ENCODE measurements at regions not wholly inside any gene's neighbourhood (a gene's known extent, or its start where the extent isn't known, plus 50 kb on each side); places are given as distances from the start of the nearest gene placed in this dataset.

GRCh38 chr7:55641273-55641691 lies 69.0 kb upstream of the VOPP1 start:
- intact Hi-C loops (cut with DNase I, micrococcal nuclease): loop anchor here (1.0 to 10.0 kb wide), 4 partner anchors 321 to 433 kb away; partner anchors contain the start of gene NIPSNAP2 (in 1 of the 2)
- no peak overlapping the region for H3K27ac Mint-ChIP-seq
- ATAC-seq (ENCODE audit: poor library complexity) (peak; percentile 87), DNase-seq (peak in 10 of 14 experiments; percentile 4 to 79 (median 14))
- H3K4me1 ChIP-seq (ENCODE audit: insufficient read depth, low read length): peaks cover 6% of the 10 kb centered on the region
- no peaks in the 10 kb centered on the region for H3K9me3 ChIP-seq (ENCODE audit: control insufficient read depth in 1 of 2, insufficient read depth in 1 of 2, low read length in 2 of 2)
- H3K27ac ChIP-seq (ENCODE audit: low read depth in 1 of 2, low read length in 2 of 2): no peak overlapping the region
- CTCF ChIA-PET: interaction anchor here (1.0 to 2.4 kb wide), 3 partner anchors 10 to 424 kb away, joined by 4 to 8 read pairs (median 5); partner anchors contain the start of gene NIPSNAP2
- peaks cover 6% of the 10 kb centered on the region for H3K4me1 Mint-ChIP-seq (ENCODE audit: low read depth)
- H3K36me3 Mint-ChIP-seq (ENCODE audit: low read depth): no peaks in the 10 kb centered on the region
- POLR2A ChIA-PET: interaction anchor here (1.0 to 1.6 kb wide), 4 partner anchors 67 to 432 kb away, joined by 3 to 5 read pairs (median 4); partner anchors contain the start of gene NIPSNAP2
- no peak overlapping the region for H3K4me3 ChIP-seq (ENCODE audit: low read length)
- no peaks in the 10 kb centered on the region for H3K36me3 ChIP-seq (ENCODE audit: insufficient read depth, low read length)
- no peaks in the 10 kb centered on the region for H3K27me3 Mint-ChIP-seq
- H3K4me3 Mint-ChIP-seq: no peak overlapping the region
- TF ChIP-seq, protein P1, sequence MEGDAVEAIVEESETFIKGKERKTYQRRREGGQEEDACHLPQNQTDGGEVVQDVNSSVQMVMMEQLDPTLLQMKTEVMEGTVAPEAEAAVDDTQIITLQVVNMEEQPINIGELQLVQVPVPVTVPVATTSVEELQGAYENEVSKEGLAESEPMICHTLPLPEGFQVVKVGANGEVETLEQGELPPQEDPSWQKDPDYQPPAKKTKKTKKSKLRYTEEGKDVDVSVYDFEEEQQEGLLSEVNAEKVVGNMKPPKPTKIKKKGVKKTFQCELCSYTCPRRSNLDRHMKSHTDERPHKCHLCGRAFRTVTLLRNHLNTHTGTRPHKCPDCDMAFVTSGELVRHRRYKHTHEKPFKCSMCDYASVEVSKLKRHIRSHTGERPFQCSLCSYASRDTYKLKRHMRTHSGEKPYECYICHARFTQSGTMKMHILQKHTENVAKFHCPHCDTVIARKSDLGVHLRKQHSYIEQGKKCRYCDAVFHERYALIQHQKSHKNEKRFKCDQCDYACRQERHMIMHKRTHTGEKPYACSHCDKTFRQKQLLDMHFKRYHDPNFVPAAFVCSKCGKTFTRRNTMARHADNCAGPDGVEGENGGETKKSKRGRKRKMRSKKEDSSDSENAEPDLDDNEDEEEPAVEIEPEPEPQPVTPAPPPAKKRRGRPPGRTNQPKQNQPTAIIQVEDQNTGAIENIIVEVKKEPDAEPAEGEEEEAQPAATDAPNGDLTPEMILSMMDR (IDR thresholded peaks at IDR 0.05): peak; percentile 80
- no peaks in the 10 kb centered on the region for H3K9me3 Mint-ChIP-seq
- no peaks in the 10 kb centered on the region for H3K27me3 ChIP-seq (ENCODE audit: control insufficient read depth in 1 of 2, insufficient read depth in 2 of 2, low read length in 2 of 2)

- H3K4me3 Mint-ChIP-seq: no peak overlapping the region
- H3K9me3 Mint-ChIP-seq: no peaks in the 10 kb centered on the region
- ATAC-seq (ENCODE audit: poor library complexity) (no peak), DNase-seq (no peak)
- peaks cover 6% of the 10 kb centered on the region for H3K4me1 Mint-ChIP-seq (ENCODE audit: low read depth)
- Histone ChIP-seq H3K9me3 (ENCODE audit: control insufficient read depth in 1 of 2, insufficient read depth in 1 of 2, low read length in 2 of 2) (no peaks in the 10 kb centered on the region), H3K4me3 (ENCODE audit: low read length) (no peak overlapping the region), H3K27me3 (ENCODE audit: control insufficient read depth in 1 of 2, insufficient read depth in 2 of 2, low read length in 2 of 2) (no peaks in the 10 kb centered on the region), H3K4me1 (ENCODE audit: insufficient read depth, low read length) (peaks cover 6% of the 10 kb centered on the region), H3K36me3 (ENCODE audit: insufficient read depth, low read length) (no peaks in the 10 kb centered on the region), H3K27ac (ENCODE audit: low read depth in 1 of 2, low read length in 2 of 2) (no peak overlapping the region)
- TF ChIP-seq, protein P1 (IDR thresholded peaks at IDR 0.05): no peak
- POLR2A ChIA-PET: no interaction called here
- CTCF ChIA-PET: no interaction called here
- intact Hi-C loops (cut with DNase I, micrococcal nuclease): loop anchor here (5.0 to 10.0 kb wide), 2 partner anchors 323 to 365 kb away; partner anchors contain the start of gene NIPSNAP2 (in 1 of the 2)
- no peaks in the 10 kb centered on the region for H3K36me3 Mint-ChIP-seq (ENCODE audit: low read depth)
- H3K27me3 Mint-ChIP-seq: no peaks in the 10 kb centered on the region
- H3K27ac Mint-ChIP-seq: no peak overlapping the region
Measured at GRCh38 chr7:55639640-55640039, 67.3 kb upstream of the VOPP1 start.

DNA sequence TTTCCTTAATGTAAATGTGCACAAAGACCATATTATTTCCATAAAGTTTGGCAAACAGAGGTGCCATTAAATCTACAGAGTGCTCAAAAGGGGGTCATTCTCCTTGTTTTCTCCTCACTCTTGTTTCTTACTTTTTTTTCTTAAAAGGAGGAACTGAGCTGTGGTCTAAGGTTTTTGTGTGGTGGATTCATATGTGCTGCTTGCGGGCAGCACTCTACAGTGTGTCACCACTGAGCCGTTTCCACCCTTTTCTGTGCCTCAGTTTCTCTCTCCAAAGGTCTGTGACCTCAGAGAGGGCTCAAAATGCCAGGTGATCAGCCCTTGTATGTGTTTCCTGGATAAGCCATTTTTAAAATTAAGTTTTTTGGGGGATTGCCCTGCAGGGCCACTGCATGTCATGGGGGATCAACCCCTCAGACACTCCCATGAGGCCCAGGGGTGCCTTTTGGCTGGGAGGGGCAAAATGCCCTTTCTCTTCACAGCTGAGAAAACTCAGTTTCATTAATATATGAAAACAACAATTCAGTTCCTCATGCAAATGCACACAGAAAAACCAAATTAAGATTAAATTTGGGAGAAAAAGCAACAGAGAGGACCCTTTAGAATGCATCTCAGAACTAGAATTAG lies 56.9 kb upstream of the VOPP1 start:
- Histone ChIP-seq H3K27ac (ENCODE audit: low read depth in 1 of 2, low read length in 2 of 2) (no peak overlapping the region), H3K4me3 (ENCODE audit: low read length) (no peak overlapping the region), H3K4me1 (ENCODE audit: insufficient read depth, low read length) (no peaks in the 10 kb centered on the region), H3K36me3 (ENCODE audit: insufficient read depth, low read length) (no peaks in the 10 kb centered on the region), H3K9me3 (ENCODE audit: control insufficient read depth in 1 of 2, insufficient read depth in 1 of 2, low read length in 2 of 2) (peaks cover 0 to 13% of the 10 kb centered on the region in 2 experiments), H3K27me3 (ENCODE audit: control insufficient read depth in 1 of 2, insufficient read depth in 2 of 2, low read length in 2 of 2) (peaks cover 0 to 1% of the 10 kb centered on the region in 2 experiments)
- no peak for ATAC-seq (ENCODE audit: poor library complexity)
- Mint-ChIP-seq H3K4me1 (ENCODE audit: low read depth) (no peaks in the 10 kb centered on the region), H3K27ac (no peak overlapping the region), H3K36me3 (ENCODE audit: low read depth) (no peaks in the 10 kb centered on the region), H3K9me3 (no peaks in the 10 kb centered on the region), H3K27me3 (peaks cover 21% of the 10 kb centered on the region), H3K4me3 (no peak overlapping the region)
- CTCF ChIA-PET: no interaction called here
- TF ChIP-seq, protein P1 (IDR thresholded peaks at IDR 0.05): no peak
- DNase-seq: no peak
- intact Hi-C loops (cut with DNase I, micrococcal nuclease): no loop called here
- POLR2A ChIA-PET: no interaction called here

Measured in CD4-positive, alpha-beta T cell (primary cell).